ENCODE measurements at regions not wholly inside any gene's neighbourhood (a gene's known extent, or its start where the extent isn't known, plus 50 kb on each side); places are given as distances from the start of the nearest gene placed in this dataset.
"Not testable (repeated sequence)": the region's sequence is repeated elsewhere in the genome, so short reads cannot be mapped to it uniquely, and the experiment has no call there.

GRCh38 chr1:120609015-120609573, 114.7 kb upstream of the NBPF26 start:
- not testable (repeated sequence) for DNase-seq (ENCODE audit: low read depth in 4 of 4, low spot score in 2 of 4)

- not testable (repeated sequence) for DNase-seq (ENCODE audit: low read depth in 4 of 4, low spot score in 2 of 4)
Measured at GRCh38 chr1:120609834-120610233, 113.9 kb upstream of the NBPF26 start.

GRCh38 chr1:120614931-120615639, 108.7 kb upstream of the NBPF26 start:
- not testable (repeated sequence) for DNase-seq (ENCODE audit: low read depth in 4 of 4, low spot score in 2 of 4)

- DNase-seq (ENCODE audit: low read depth in 4 of 4, low spot score in 2 of 4): not testable (repeated sequence)
Measured at GRCh38 chr1:120617493-120617892, 106.3 kb upstream of the NBPF26 start.

GRCh38 chr1:120619867-120620692, 103.7 kb upstream of the NBPF26 start:
- DNase-seq (ENCODE audit: low read depth in 4 of 4, low spot score in 2 of 4): not testable (repeated sequence)

GRCh38 chr1:120620693-120620969, 103.1 kb upstream of the NBPF26 start:
- not testable (repeated sequence) for DNase-seq (ENCODE audit: low read depth in 4 of 4, low spot score in 2 of 4)

- not testable (repeated sequence) for DNase-seq (ENCODE audit: low read depth in 4 of 4, low spot score in 2 of 4)
Measured at GRCh38 chr1:120621278-120621677, 102.5 kb upstream of the NBPF26 start.

GRCh38 chr1:120623539-120623938, 100.2 kb upstream of the NBPF26 start:
- not testable (repeated sequence) for DNase-seq (ENCODE audit: low read depth in 4 of 4, low spot score in 2 of 4)

GRCh38 chr1:120624565-120625064, 99.1 kb upstream of the NBPF26 start:
- DNase-seq (ENCODE audit: low read depth in 4 of 4, low spot score in 2 of 4): not testable (repeated sequence)

- not testable (repeated sequence) for DNase-seq (ENCODE audit: low read depth in 4 of 4, low spot score in 2 of 4)
Measured at GRCh38 chr1:120629832-120630455, 93.8 kb upstream of the NBPF26 start.

- not testable (repeated sequence) for DNase-seq (ENCODE audit: low read depth in 4 of 4, low spot score in 2 of 4)
Measured at GRCh38 chr1:120634816-120635806, 88.6 kb upstream of the NBPF26 start.

GRCh38 chr1:120640261-120641013, 83.3 kb upstream of the NBPF26 start:
- not testable (repeated sequence) for DNase-seq (ENCODE audit: low read depth in 4 of 4, low spot score in 2 of 4)

- not testable (repeated sequence) for DNase-seq (ENCODE audit: low read depth in 4 of 4, low spot score in 2 of 4)
Measured at GRCh38 chr1:120641014-120641302, 82.8 kb upstream of the NBPF26 start.

- not testable (repeated sequence) for DNase-seq (ENCODE audit: low read depth in 4 of 4, low spot score in 2 of 4)
Measured at GRCh38 chr1:120647182-120647581, 76.6 kb upstream of the NBPF26 start.

GRCh38 chr1:120648915-120649623, 74.7 kb upstream of the NBPF26 start:
- DNase-seq (ENCODE audit: low read depth in 4 of 4, low spot score in 2 of 4): not testable (repeated sequence)

- not testable (repeated sequence) for DNase-seq (ENCODE audit: low read depth in 4 of 4, low spot score in 2 of 4)
Measured at GRCh38 chr1:120649730-120650129, 74.0 kb upstream of the NBPF26 start.

GRCh38 chr1:120654114-120654513, 69.6 kb upstream of the NBPF26 start:
- DNase-seq (ENCODE audit: low read depth in 4 of 4, low spot score in 2 of 4): not testable (repeated sequence)

- not testable (repeated sequence) for DNase-seq (ENCODE audit: low read depth in 4 of 4, low spot score in 2 of 4)
Measured at GRCh38 chr1:120655394-120655793, 68.4 kb upstream of the NBPF26 start.

- not testable (repeated sequence) for DNase-seq (ENCODE audit: low read depth in 4 of 4, low spot score in 2 of 4)
Measured at GRCh38 chr1:120656116-120656515, 67.6 kb upstream of the NBPF26 start.

Measured in left renal cortex interstitium (tissue), 4 donors.